Spleen (tissue), 7 donors: ENCODE measurements at regions not wholly inside any gene's neighbourhood (a gene's known extent, or its start where the extent isn't known, plus 50 kb on each side); places are given as distances from the start of the nearest gene placed in this dataset.
"Not testable (repeated sequence)": the region's sequence is repeated elsewhere in the genome, so short reads cannot be mapped to it uniquely, and the experiment has no call there.

Experiments
- CTCF ChIP-seq, 11 experiments: fragments of 200-600 bp in 7 of 11; fragments of 450-650 bp in 4 of 11; sonication (generic) in 4 of 11; IDR thresholded peaks in 8 of 11; conservative IDR thresholded peaks in 3 of 11; 1 replicate in 7 of 11; 2 replicates in 4 of 11; pipeline versions ENCODE4 v1.4.0 to v1.8.0; 2016 to 2021; ENCODE audit warnings: antibody characterized with exemption in 11 of 11, inconsistent platforms in 4 of 11, mild to moderate bottlenecking in 1 of 11
- POLR2A ChIP-seq, 3 donors: fragments of 450-650 bp; IDR thresholded peaks; one replicate each; pipeline ENCODE4 v1.5.1; 2017; ENCODE audit warnings: antibody characterized with exemption in 3 of 3, mild to moderate bottlenecking in 1 of 3
- POLR2AphosphoS5 ChIP-seq, 3 donors: sonication (generic); formaldehyde crosslinking; IDR thresholded peaks; one replicate each; pipeline ENCODE4 v1.5.1; 2017; ENCODE audit warnings: antibody characterized with exemption in 3 of 3
- donor health status: DM: no; HTN: no; CAD: no; lungs with moderate emphysema.
- donor health status: DM: no; HTN: no; CAD: no.
- donor health status: DM: no; HTN: no; CAD: no.

DNA sequence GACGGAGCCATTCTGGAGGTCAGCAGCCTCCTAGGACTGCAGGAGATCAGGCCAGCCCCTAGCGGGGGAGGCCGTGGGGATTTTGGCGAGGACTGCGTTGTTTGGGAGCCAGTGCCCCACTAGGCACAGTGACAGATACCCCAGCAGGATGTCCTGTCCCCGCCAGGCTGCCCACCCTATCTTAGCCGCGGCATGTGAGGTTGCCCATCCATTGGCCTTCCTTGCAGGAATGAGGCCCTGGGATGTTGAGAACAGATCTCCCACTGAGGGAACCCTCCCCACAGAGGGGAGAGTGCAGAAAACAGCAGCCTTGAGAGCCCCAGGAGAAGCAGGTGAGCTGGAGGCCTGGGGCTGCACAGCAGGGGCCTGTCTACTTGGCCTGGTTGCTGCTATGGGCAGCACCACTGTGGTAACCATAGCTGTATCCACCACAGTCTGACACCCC, 385.5 kb downstream of the TMEM121 start:
- not testable (repeated sequence) for TF ChIP-seq CTCF (IDR thresholded peaks at IDR 0.05 in 8 of 11, conservative IDR thresholded peaks at IDR 0.05 in 3 of 11); POLR2A (IDR thresholded peaks at IDR 0.05); POLR2AphosphoS5 (IDR thresholded peaks at IDR 0.05)
